Fibroblast of lung (primary cell): ENCODE measurements at regions not wholly inside any gene's neighbourhood (a gene's known extent, or its start where the extent isn't known, plus 50 kb on each side); places are given as distances from the start of the nearest gene placed in this dataset.

Experiments
- DNase-seq, 2 donors: peaks; one replicate each; pipeline versions ENCODE4 v3.0.0 to v3.0.0-alpha.2; 2010; ENCODE audit warnings: low read depth in 2 of 2
- H2AFZ ChIP-seq: 2 replicates; pipeline ENCODE4 v1.5.1; 2012; ENCODE audit warnings: low read length, control low read depth, inconsistent platforms
- H3K27ac ChIP-seq: 2 replicates; pipeline ENCODE4 v1.5.1; 2011; ENCODE audit warnings: low read length, control low read depth; ENCODE audit not compliant: insufficient read depth
- H3K27me3 ChIP-seq: 2 replicates; pipeline ENCODE4 v1.5.1; 2011; ENCODE audit warnings: mild to moderate bottlenecking, low read length; ENCODE audit not compliant: control insufficient read depth, insufficient read depth
- H3K36me3 ChIP-seq: 2 replicates; pipeline ENCODE4 v1.5.1; 2011; ENCODE audit warnings: low read length; ENCODE audit not compliant: control insufficient read depth, insufficient read depth
- H3K4me1 ChIP-seq: 2 replicates; pipeline ENCODE4 v1.5.1; 2011; ENCODE audit warnings: low read length; ENCODE audit not compliant: control insufficient read depth, insufficient read depth; ENCODE audit errors: extremely low read depth
- H3K4me2 ChIP-seq: 2 replicates; pipeline ENCODE4 v1.5.1; 2011; ENCODE audit warnings: low read length, control low read depth; ENCODE audit not compliant: insufficient read depth; ENCODE audit errors: extremely low read depth
- H3K4me3 ChIP-seq, 4 experiments: fragments of 200-600 bp in 1 of 4; sonication (generic) in 1 of 4; replicated peaks in 1 of 4; 2 replicates each; pipeline ENCODE4 v1.5.1; 2011 to 2016; ENCODE audit warnings: low read length in 4 of 4, low read depth in 3 of 4, mild to moderate bottlenecking in 3 of 4, control low read depth in 2 of 4, inconsistent platforms in 1 of 4, mixed read lengths in 1 of 4; ENCODE audit not compliant: insufficient read depth in 1 of 4; ENCODE audit errors: control extremely low read depth in 1 of 4
- H3K79me2 ChIP-seq: 2 replicates; pipeline ENCODE4 v1.5.1; 2012; ENCODE audit warnings: mild to moderate bottlenecking, low read length, inconsistent platforms; ENCODE audit not compliant: control insufficient read depth, insufficient read depth
- H3K9ac ChIP-seq: 2 replicates; pipeline ENCODE4 v1.5.1; 2011; ENCODE audit warnings: mild to moderate bottlenecking, low read length, control low read depth; ENCODE audit not compliant: insufficient read depth
- H3K9me3 ChIP-seq: 2 replicates; pipeline ENCODE4 v1.5.1; 2012; ENCODE audit warnings: low read depth, low read length; ENCODE audit not compliant: control insufficient read depth, insufficient read depth
- H4K20me1 ChIP-seq: 2 replicates; pipeline ENCODE4 v1.5.1; 2011; ENCODE audit warnings: low read length; ENCODE audit not compliant: control insufficient read depth, insufficient read depth; ENCODE audit errors: extremely low read depth
- EZH2 ChIP-seq: IDR thresholded peaks from 2 replicates; pipeline ENCODE4 v1.5.1; 2012; ENCODE audit warnings: low read length, control low read depth, mild to moderate bottlenecking; ENCODE audit errors: missing control alignments
- TF ChIP-seq, protein P1 (sequence below), 2 donors: IDR thresholded peaks in 1 of 2; conservative IDR thresholded peaks in 1 of 2; 1 replicate in 1 of 2; 2 replicates in 1 of 2; pipeline ENCODE4 v1.5.1; 2011 to 2012; ENCODE audit warnings: low read length in 2 of 2, control low read depth in 1 of 2, inconsistent platforms in 1 of 2, low read depth in 1 of 2, mild to moderate bottlenecking in 1 of 2

DNA sequence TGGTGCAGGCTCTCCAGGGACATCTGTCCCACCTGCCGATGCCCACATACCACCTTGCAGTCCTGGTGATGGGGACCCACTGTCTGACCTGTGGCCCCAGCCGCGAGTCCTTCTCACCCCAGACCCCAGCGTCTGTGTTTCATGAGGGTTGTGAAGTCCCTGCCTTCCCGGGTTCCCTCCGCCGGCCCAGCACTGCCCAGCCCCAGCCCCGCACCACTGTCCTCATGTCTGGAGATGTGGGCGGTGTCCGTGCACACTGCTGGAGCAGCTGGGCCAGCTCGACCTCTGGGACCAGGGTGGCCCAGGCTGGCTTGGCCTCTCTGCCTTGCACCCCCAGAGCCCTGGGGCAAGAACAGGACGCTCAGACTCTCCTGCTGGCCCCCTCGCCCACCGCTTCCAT is 199.5 kb upstream of the CIBAR2 start:
- H3K36me3 ChIP-seq = no peaks in the 10 kb centered on the region
- no peak overlapping the region for H3K27ac ChIP-seq
- H4K20me1 ChIP-seq = no peaks in the 10 kb centered on the region
- no peak overlapping the region for H3K4me2 ChIP-seq
- no peak for DNase-seq
- TF ChIP-seq, protein P1, sequence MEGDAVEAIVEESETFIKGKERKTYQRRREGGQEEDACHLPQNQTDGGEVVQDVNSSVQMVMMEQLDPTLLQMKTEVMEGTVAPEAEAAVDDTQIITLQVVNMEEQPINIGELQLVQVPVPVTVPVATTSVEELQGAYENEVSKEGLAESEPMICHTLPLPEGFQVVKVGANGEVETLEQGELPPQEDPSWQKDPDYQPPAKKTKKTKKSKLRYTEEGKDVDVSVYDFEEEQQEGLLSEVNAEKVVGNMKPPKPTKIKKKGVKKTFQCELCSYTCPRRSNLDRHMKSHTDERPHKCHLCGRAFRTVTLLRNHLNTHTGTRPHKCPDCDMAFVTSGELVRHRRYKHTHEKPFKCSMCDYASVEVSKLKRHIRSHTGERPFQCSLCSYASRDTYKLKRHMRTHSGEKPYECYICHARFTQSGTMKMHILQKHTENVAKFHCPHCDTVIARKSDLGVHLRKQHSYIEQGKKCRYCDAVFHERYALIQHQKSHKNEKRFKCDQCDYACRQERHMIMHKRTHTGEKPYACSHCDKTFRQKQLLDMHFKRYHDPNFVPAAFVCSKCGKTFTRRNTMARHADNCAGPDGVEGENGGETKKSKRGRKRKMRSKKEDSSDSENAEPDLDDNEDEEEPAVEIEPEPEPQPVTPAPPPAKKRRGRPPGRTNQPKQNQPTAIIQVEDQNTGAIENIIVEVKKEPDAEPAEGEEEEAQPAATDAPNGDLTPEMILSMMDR (conservative IDR thresholded peaks at IDR 0.05 in 1 of 2, IDR thresholded peaks at IDR 0.05 in 1 of 2; ENCODE audit: low read depth in 1 of 2, low read length in 2 of 2) = no peak
- no peak for TF ChIP-seq EZH2
- no peaks in the 10 kb centered on the region for H3K27me3 ChIP-seq
- no peaks in the 10 kb centered on the region for H3K9me3 ChIP-seq
- no peak overlapping the region for H3K9ac ChIP-seq
- H3K4me1 ChIP-seq = no peaks in the 10 kb centered on the region
- no peak overlapping the region for H2AFZ ChIP-seq
- H3K4me3 ChIP-seq = no peak overlapping the region
- H3K79me2 ChIP-seq = no peaks in the 10 kb centered on the region

DNA sequence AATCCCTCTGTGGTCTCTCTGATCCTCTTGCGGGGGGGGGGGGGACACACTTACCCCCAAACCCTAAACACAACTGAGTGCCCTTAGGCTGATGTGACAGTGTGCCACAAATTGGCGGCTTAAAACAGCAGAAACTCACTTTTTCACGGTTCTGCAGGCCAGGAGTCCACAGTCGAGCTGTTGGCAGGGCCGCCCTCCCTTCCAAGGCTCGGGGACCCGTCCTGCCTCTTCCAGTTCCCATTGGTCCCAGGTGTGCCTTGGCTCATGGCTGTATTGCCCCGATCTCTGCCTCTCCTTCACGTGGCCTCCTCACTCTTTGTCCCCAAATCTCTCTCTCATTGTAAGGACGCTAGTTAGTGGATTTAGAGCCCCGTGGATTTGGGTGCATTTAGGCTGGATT is 199.9 kb upstream of the CIBAR2 start:
- TF ChIP-seq EZH2 = no peak
- TF ChIP-seq, protein P1 (conservative IDR thresholded peaks at IDR 0.05 in 1 of 2, IDR thresholded peaks at IDR 0.05 in 1 of 2; ENCODE audit: low read depth in 1 of 2, low read length in 2 of 2) = no peak
- Histone ChIP-seq H4K20me1 (no peaks in the 10 kb centered on the region), H3K4me3 (no peak overlapping the region)

DNA sequence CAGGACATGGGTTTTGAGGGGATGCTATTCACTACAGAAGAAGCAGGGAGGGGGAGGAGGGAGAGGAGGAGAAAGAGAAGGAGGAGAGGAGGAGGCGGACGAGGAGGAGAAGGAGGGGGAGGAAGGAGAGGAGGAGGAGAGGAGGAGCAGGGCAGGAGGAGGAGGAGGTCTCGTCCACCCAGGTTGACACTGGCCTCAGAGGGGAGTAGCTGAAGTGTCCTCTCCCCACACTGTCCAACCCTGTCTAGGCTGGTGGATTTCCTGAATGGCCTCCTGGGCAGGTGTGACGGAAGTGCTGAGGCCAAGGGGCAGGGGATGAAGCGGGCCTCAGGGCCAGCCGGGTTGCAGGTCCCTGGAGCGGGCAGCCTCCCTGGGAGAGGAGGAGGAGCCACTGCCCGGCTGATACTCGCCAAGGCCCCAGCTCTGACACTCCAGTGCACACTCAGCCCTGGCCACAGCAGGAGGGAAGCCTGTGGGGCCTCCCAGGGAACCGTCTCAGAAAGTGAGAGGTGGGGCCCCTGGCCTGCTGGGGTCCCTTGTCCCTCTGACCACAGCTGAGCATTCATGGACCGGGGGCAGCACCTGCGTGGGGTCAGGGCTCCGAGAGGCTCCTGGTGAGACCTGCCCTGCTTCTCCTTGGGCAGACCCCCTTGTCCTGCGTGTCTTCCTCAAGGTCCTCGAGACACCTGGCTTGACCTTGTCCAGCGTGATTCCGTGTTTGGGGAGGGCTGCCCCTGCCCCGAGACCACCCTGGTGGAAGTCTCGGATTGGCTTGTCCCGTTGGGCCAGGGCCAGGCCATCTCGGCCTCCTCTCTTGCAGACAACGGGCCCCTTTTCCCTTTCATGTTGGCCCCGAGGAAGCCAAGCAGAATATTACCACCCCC is 200.6 kb upstream of the CIBAR2 start:
- Histone ChIP-seq H3K9me3 (no peaks in the 10 kb centered on the region), H3K4me3 (no peak overlapping the region), H3K4me2 (no peak overlapping the region), H3K27ac (no peak overlapping the region), H2AFZ (no peak overlapping the region), H4K20me1 (no peaks in the 10 kb centered on the region), H3K9ac (no peak overlapping the region), H3K36me3 (no peaks in the 10 kb centered on the region), H3K27me3 (no peaks in the 10 kb centered on the region), H3K4me1 (no peaks in the 10 kb centered on the region), H3K79me2 (no peaks in the 10 kb centered on the region)
- TF ChIP-seq, protein P1 (conservative IDR thresholded peaks at IDR 0.05 in 1 of 2, IDR thresholded peaks at IDR 0.05 in 1 of 2; ENCODE audit: low read depth in 1 of 2, low read length in 2 of 2) = no peak
- no peak for TF ChIP-seq EZH2
- DNase-seq = no peak

More for the DNA sequence above, 199.9 kb upstream of the CIBAR2 start:
- H3K9me3 ChIP-seq = no peaks in the 10 kb centered on the region
- H2AFZ ChIP-seq = no peak overlapping the region
- no peak overlapping the region for H3K27ac ChIP-seq
- no peaks in the 10 kb centered on the region for H3K79me2 ChIP-seq
- no peaks in the 10 kb centered on the region for H3K4me1 ChIP-seq
- H3K27me3 ChIP-seq = no peaks in the 10 kb centered on the region
- no peak for DNase-seq
- no peak overlapping the region for H3K4me2 ChIP-seq
- H3K9ac ChIP-seq = no peak overlapping the region
- no peaks in the 10 kb centered on the region for H3K36me3 ChIP-seq
